ENCODE measurements at regions not wholly inside any gene's neighbourhood (a gene's known extent, or its start where the extent isn't known, plus 50 kb on each side); places are given as distances from the start of the nearest gene placed in this dataset.

GRCh38 chr4:157840034-157840433 is 332.8 kb downstream of the GASK1B start:
- DNase-seq = no peak

GRCh38 chr4:157838366-157838765 is 334.5 kb downstream of the GASK1B start:
- no peak for DNase-seq

- DNase-seq = no peak
These were observed 335.6 kb downstream of the GASK1B start for GRCh38 chr4:157837071-157837703.

GRCh38 chr4:157832596-157832995 is 340.2 kb downstream of the GASK1B start:
- no peak for DNase-seq

GRCh38 chr4:157824021-157824420 is 348.8 kb downstream of the GASK1B start:
- no peak for DNase-seq

GRCh38 chr4:157821814-157822213 is 351.0 kb downstream of the GASK1B start:
- DNase-seq = no peak

GRCh38 chr4:157819693-157820464 is 352.9 kb downstream of the GASK1B start:
- DNase-seq = no peak

GRCh38 chr4:157818946-157819692 is 353.7 kb downstream of the GASK1B start:
- DNase-seq = no peak

GRCh38 chr4:157810137-157810774 is 362.6 kb downstream of the GASK1B start:
- DNase-seq = no peak

GRCh38 chr4:157808796-157809383 is 363.9 kb downstream of the GASK1B start:
- no peak for DNase-seq

GRCh38 chr4:157806184-157806583 is 366.6 kb downstream of the GASK1B start:
- DNase-seq = no peak

GRCh38 chr4:157804986-157805385 is 367.8 kb downstream of the GASK1B start:
- no peak for DNase-seq

- DNase-seq = no peak
These were observed 368.8 kb downstream of the GASK1B start for GRCh38 chr4:157803845-157804521.

- no peak for DNase-seq
These were observed 369.4 kb downstream of the GASK1B start for GRCh38 chr4:157803421-157803820.

GRCh38 chr4:157795495-157795894 is 377.3 kb downstream of the GASK1B start:
- no peak for DNase-seq

GRCh38 chr4:157792716-157793115 is 380.1 kb downstream of the GASK1B start:
- DNase-seq = no peak

GRCh38 chr4:157791236-157791635 is 381.6 kb downstream of the GASK1B start:
- no peak for DNase-seq

- DNase-seq = no peak
These were observed 385.2 kb downstream of the GASK1B start for GRCh38 chr4:157787618-157788017.

GRCh38 chr4:157781361-157781760 is 391.5 kb downstream of the GASK1B start:
- DNase-seq = no peak

- DNase-seq = no peak
These were observed 393.7 kb downstream of the GASK1B start for GRCh38 chr4:157779081-157779480.

GRCh38 chr4:157776930-157777528 is 395.8 kb downstream of the GASK1B start:
- no peak for DNase-seq

GRCh38 chr4:157775971-157776370 is 396.9 kb downstream of the GASK1B start:
- no peak for DNase-seq

All from NCI-H1092 (cell line).